ENCODE measurements at regions not wholly inside any gene's neighbourhood (a gene's known extent, or its start where the extent isn't known, plus 50 kb on each side); places are given as distances from the start of the nearest gene placed in this dataset.

DNA sequence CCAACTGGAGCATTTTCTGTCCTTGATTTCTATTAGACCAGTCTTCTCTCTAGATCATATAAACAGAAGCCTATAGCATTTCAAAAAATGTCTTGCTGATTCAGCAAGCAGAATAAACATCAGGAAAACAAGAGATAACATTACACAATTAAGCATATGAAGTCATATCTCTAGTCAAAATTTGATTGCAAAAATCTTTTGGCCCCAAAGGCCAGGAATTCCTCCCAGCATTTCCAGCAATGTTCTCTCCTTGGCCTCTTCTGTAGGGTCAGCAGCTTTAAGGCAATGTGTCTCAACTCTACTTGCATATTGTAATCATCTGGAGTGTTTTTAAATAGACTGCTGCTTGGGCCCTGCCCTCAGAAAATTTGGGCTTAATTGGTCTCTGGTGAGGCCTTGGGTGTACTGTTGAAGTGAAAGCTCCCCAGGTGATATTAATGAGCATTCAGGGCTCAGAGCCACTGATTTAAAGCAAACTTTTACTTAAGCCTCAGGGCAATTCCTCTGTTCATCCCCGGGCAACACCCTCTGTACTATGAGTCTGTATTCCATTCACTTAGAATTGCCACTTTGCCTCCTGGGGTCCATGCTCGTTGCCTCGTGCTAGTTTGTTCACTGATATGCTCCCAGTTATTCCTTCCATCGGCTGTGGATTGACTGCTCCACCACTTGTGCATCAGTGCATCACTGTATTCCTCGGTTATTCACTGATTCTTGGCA is 1072.6 kb downstream of the ROBO2 start:
- no peak overlapping the region for H3K4me2 ChIP-seq (ENCODE audit: insufficient read depth, low read length)
- no peaks in the 10 kb centered on the region for H3K9me1 ChIP-seq (replicated peaks; ENCODE audit: control insufficient read depth, extremely low read depth, insufficient read depth, low read length)
- BruUV-seq (replicated peaks) = no TSS peak
- intact Hi-C loops (cut with micrococcal nuclease) = no loop called here
- FAIRE-seq (no peak), DNase-seq (ENCODE audit: low read depth, low spot score) (no peak)
- H3K27ac ChIP-seq (ENCODE audit: insufficient read depth, low read depth, low read length) = no peak overlapping the region
- no peak overlapping the region for H2AFZ ChIP-seq (ENCODE audit: low read depth, low read length)
- H4K20me1 ChIP-seq (replicated peaks; ENCODE audit: control insufficient read depth, extremely low read depth, insufficient read depth, low read length) = no peaks in the 10 kb centered on the region
- no peaks in the 10 kb centered on the region for H3K36me3 ChIP-seq (ENCODE audit: control insufficient read depth in 2 of 2, extremely low read depth in 1 of 2, insufficient read depth in 2 of 2, low read length in 2 of 2)
- dilution Hi-C loops (cut with MboI; ENCODE audit: extremely low pct_ligation_motif_present, low sequenced_read_pairs) = no loop called here
- POLR2A ChIA-PET = no interaction called here
- CTCF ChIA-PET = no interaction called here
- H3K79me2 ChIP-seq (ENCODE audit: control insufficient read depth, insufficient read depth, low read length) = no peaks in the 10 kb centered on the region
- TF ChIP-seq EZH2 (IDR thresholded peaks at IDR 0.05; ENCODE audit: borderline replicate concordance, low read depth, low read length, severe bottlenecking) (no peak), JUN (IDR thresholded peaks at IDR 0.05; ENCODE audit: borderline replicate concordance, insufficient read depth, insufficient read length, low read depth) (no peak), POLR2A (IDR thresholded peaks at IDR 0.05; ENCODE audit: low read depth, low read length) (no peak), MYC (IDR thresholded peaks at IDR 0.05; ENCODE audit: low read depth, low read length) (no peak), GATA2 (IDR thresholded peaks at IDR 0.05; ENCODE audit: insufficient read depth, insufficient read length, low read depth, low read length) (no peak), POLR2AphosphoS5 (IDR thresholded peaks at IDR 0.05; ENCODE audit: insufficient read depth, low read depth, low read length) (no peak), FOS (IDR thresholded peaks at IDR 0.05; ENCODE audit: borderline replicate concordance, insufficient read depth, low read length) (no peak)
- TF ChIP-seq, protein P1, sequence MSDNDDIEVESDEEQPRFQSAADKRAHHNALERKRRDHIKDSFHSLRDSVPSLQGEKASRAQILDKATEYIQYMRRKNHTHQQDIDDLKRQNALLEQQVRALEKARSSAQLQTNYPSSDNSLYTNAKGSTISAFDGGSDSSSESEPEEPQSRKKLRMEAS (IDR thresholded peaks at IDR 0.05; ENCODE audit: insufficient read depth, insufficient read length) = no peak
- TF ChIP-seq, protein P2, sequence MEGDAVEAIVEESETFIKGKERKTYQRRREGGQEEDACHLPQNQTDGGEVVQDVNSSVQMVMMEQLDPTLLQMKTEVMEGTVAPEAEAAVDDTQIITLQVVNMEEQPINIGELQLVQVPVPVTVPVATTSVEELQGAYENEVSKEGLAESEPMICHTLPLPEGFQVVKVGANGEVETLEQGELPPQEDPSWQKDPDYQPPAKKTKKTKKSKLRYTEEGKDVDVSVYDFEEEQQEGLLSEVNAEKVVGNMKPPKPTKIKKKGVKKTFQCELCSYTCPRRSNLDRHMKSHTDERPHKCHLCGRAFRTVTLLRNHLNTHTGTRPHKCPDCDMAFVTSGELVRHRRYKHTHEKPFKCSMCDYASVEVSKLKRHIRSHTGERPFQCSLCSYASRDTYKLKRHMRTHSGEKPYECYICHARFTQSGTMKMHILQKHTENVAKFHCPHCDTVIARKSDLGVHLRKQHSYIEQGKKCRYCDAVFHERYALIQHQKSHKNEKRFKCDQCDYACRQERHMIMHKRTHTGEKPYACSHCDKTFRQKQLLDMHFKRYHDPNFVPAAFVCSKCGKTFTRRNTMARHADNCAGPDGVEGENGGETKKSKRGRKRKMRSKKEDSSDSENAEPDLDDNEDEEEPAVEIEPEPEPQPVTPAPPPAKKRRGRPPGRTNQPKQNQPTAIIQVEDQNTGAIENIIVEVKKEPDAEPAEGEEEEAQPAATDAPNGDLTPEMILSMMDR (IDR thresholded peaks at IDR 0.05; ENCODE audit: extremely low read depth in 1 of 2, insufficient read depth in 1 of 2, low read depth in 1 of 2, low read length in 2 of 2) = no peak
- no peak overlapping the region for H3K4me3 ChIP-seq (replicated peaks in 1 of 3; ENCODE audit: insufficient read depth in 1 of 3, low read depth in 1 of 3, low read length in 3 of 3)
- no peaks in the 10 kb centered on the region for H3K27me3 ChIP-seq (ENCODE audit: control insufficient read depth in 2 of 2, insufficient read depth in 2 of 2, low read length in 2 of 2)
- no peaks in the 10 kb centered on the region for H3K9me3 ChIP-seq (replicated peaks; ENCODE audit: control insufficient read depth, insufficient read depth, low read length)
- H3K9ac ChIP-seq (replicated peaks; ENCODE audit: extremely low read depth, insufficient read depth, low read length) = no peak overlapping the region
- no peaks in the 10 kb centered on the region for H3K4me1 ChIP-seq (ENCODE audit: control insufficient read depth, extremely low read depth, insufficient read depth, low read length)

All from endothelial cell of umbilical vein (primary cell).